OCI-LY3 (cell line): ENCODE measurements at regions not wholly inside any gene's neighbourhood (a gene's known extent, or its start where the extent isn't known, plus 50 kb on each side); places are given as distances from the start of the nearest gene placed in this dataset.

Experiments
- CTCF ChIP-seq: fragments of 200-600, 300-600 bp; sonication (generic); IDR thresholded peaks from 2 replicates; pipeline ENCODE4 v1.5.1; 2014; ENCODE audit warnings: antibody characterized with exemption, low read length, low read depth
- EZH2phosphoT487 ChIP-seq: fragments of 200-600 bp; shearing (Covaris generic); IDR thresholded peaks from 2 replicates; pipeline ENCODE4 v1.6.1; 2018; ENCODE audit warnings: antibody characterized with exemption, mixed run types, low read depth

- TF ChIP-seq CTCF: no peak
- no peak for TF ChIP-seq EZH2phosphoT487
Measured at GRCh38 chr7:142452791-142453190, 194.9 kb upstream of the PRSS58 start.
